Osteocyte (in vitro differentiated cells): ENCODE measurements at regions not wholly inside any gene's neighbourhood (a gene's known extent, or its start where the extent isn't known, plus 50 kb on each side); places are given as distances from the start of the nearest gene placed in this dataset.
A peak's percentile ranks its signal among the peaks of the same experiment; 100 is the strongest.
"Not testable (repeated sequence)": the region's sequence is repeated elsewhere in the genome, so short reads cannot be mapped to it uniquely, and the experiment has no call there.

Experiments used
- DNase-seq: peaks from one replicate; pipeline ENCODE4 v3.0.0; 2021; ENCODE audit warnings: mixed read lengths; ENCODE audit not compliant: unreplicated experiment; ENCODE audit errors: extremely low spot score
- H3K27ac Mint-ChIP-seq: one replicate; pipeline ENCODE4 v1.8.0; 2021; ENCODE audit warnings: mild to moderate bottlenecking, mixed read lengths; ENCODE audit not compliant: unreplicated experiment
- H3K27me3 Mint-ChIP-seq: one replicate; pipeline ENCODE4 v1.8.0; 2021; ENCODE audit warnings: mixed read lengths; ENCODE audit not compliant: unreplicated experiment
- H3K36me3 Mint-ChIP-seq: one replicate; pipeline ENCODE4 v1.8.0; 2021; ENCODE audit warnings: mixed read lengths; ENCODE audit not compliant: unreplicated experiment
- H3K4me1 Mint-ChIP-seq: one replicate; pipeline ENCODE4 v1.8.0; 2021; ENCODE audit warnings: mixed read lengths; ENCODE audit not compliant: unreplicated experiment
- H3K4me3 Mint-ChIP-seq: one replicate; pipeline ENCODE4 v1.8.0; 2021; ENCODE audit warnings: mild to moderate bottlenecking, moderate library complexity, mixed read lengths; ENCODE audit not compliant: unreplicated experiment
- H3K9me3 Mint-ChIP-seq: one replicate; pipeline ENCODE4 v1.8.0; 2021; ENCODE audit warnings: mixed read lengths; ENCODE audit not compliant: unreplicated experiment

DNA sequence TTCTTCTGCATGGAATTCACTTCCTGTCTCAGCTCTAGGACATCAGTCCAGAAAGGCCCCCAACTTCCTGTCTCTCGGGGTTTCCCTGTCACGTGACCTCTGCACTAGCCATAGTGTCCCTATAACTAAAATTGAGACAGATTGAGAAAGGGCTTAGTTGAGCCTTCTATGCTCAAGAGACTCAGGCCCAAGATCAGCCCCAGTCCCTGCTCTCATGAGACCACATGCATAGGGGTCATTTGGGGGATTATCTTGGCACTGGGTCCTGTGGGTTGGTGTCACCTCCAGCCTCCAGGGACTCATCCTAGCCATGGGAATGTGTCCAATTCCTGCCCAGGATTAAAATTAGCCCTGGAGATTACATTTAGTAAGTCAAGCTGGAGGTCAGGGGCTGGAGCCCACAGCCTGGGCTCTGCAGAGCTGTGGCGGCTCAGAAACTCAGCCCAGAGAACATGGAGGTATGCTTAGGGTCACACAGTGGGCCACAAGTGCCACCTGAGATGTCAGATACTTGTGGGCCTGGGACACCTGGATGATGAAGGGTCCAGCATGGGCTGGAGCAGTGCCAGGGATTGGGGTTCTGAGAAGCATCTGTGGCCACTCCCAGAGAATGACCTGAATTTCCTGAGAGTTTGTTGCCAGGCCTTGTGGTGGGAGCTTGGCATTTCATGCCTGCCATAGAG, 174.3 kb upstream of the TPTE start:
- not testable (repeated sequence) for H3K36me3 Mint-ChIP-seq, H3K27ac Mint-ChIP-seq
- H3K9me3 Mint-ChIP-seq: peaks cover 33% of the 10 kb centered on the region

DNA sequence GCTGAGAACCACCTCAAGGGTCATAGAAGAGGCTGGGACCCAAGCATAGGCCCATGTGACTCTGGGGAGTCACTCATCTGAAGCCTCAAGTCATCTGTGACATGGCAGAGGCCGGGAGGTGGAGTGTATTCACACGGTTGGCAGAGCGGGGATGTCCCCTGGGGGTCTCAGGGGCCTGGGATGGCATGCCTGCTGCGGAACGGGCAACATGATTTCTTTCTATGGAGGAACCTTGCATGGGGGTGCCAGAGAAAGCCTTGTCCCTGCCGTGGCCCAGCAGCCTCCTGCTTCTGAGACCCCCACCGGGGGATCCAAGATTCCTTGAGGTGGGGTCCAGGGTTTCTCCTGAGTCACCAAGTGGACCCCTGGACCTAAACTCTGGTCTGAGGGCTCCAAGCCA, 173.7 kb upstream of the TPTE start:
- H3K27ac Mint-ChIP-seq, H3K4me1 Mint-ChIP-seq, DNase-seq, H3K4me3 Mint-ChIP-seq, H3K27me3 Mint-ChIP-seq, H3K36me3 Mint-ChIP-seq: not testable (repeated sequence)
- H3K9me3 Mint-ChIP-seq: peaks cover 38% of the 10 kb centered on the region

More for the DNA sequence above, 174.3 kb upstream of the TPTE start:
- not testable (repeated sequence) for DNase-seq, H3K27me3 Mint-ChIP-seq, H3K4me3 Mint-ChIP-seq, H3K4me1 Mint-ChIP-seq

DNA sequence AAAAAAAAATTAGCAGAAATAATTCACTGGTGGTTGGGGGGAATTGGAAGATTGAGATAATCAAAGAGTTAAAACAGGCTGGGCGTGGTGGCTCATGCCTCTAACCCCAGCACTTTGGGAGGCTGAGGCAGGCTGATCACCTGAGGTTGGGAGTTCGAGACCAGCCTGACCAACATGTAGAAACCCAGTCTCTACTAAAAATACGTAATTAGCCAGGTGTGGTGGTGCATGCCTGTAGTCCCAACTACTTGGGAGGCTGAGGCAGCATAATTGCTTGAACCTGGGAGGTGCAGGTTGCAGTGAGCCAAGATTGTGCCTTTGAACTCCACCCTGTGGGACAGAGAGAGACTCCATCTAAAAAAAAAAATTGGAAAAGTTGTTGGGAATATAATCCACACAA, 173.2 kb upstream of the TPTE start:
- H3K9me3 Mint-ChIP-seq: peaks cover 43% of the 10 kb centered on the region
- DNase-seq, H3K27me3 Mint-ChIP-seq, H3K4me1 Mint-ChIP-seq, H3K27ac Mint-ChIP-seq, H3K4me3 Mint-ChIP-seq, H3K36me3 Mint-ChIP-seq: not testable (repeated sequence)

DNA sequence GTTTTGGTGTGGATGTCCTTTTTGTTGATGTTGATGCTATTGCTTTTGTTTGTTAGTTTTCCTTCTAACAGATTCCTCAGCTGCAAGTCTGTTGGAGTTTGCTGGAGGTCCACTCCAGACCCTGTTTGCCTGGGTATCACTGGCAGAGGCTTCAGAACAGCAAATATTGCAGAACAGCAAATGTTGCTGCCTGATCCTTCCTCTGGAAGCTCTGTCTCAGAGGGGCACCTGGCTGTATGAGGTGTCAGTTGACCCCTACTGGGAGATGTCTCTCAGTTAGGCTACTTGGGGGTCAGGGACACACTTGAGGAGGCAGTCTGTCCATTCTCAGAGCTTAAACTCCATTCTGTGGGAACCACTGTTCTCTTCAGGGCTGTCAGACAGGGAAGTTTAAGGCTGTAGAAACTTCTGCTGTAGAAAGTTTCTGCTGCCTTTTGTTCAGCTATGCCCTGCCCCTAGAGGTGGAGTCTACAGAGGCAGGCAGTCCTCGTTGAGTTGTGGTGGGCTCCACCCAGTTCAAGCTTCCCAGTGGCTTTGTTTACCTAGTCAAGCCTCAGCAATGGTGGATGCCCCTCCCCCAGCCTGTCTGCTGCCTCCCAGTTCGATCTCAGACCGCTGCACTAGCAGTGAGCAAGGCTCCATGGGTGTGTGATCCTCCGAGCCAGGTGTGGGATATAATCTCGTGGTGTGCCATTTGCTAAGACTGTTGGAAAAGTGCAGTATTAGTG, 166.4 kb upstream of the TPTE start:
- not testable (repeated sequence) for H3K36me3 Mint-ChIP-seq, H3K4me3 Mint-ChIP-seq, H3K4me1 Mint-ChIP-seq, H3K27me3 Mint-ChIP-seq, H3K27ac Mint-ChIP-seq
- peak; percentile 89 for DNase-seq
- H3K9me3 Mint-ChIP-seq: peaks cover 56% of the 10 kb centered on the region

DNA sequence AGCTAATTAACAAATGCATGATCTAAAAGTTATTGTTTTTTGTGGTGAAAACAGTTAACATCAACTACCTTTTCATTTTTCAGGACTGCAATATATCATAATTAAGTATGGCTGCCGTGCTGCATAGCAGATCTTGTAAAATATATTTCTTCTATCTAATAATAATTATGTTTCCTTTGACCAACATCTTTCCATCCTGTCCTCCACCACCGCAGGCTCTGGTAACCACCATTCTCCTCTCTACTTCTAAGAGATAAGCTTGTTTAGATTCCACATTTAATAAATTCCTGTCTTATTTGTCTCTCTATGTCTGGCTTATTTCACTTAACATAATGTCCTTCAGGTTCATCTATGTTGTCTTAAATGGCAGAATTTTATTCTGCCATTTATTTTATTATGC, 162.3 kb upstream of the TPTE start:
- H3K27me3 Mint-ChIP-seq, H3K4me1 Mint-ChIP-seq: not testable (repeated sequence)
- peaks cover 62% of the 10 kb centered on the region for H3K9me3 Mint-ChIP-seq

DNA sequence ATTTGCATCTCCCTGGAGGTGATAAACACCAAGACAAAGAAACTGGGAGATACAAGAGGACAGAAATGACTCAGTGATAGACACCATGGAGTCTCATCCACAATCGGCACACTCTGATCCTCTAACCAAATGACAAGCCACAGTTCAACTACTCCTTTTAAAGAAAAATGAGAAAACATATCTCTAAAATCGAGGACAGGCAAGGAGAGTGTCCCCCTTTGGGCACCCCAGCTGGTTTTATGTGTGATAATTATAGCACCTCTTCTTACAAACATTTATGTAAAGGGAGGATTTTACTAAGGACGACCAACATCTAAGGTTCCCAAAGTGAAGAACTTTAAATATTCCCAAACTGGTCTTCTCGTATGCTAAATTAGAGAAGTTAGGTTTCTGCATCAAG, 161.5 kb upstream of the TPTE start:
- not testable (repeated sequence) for DNase-seq, H3K36me3 Mint-ChIP-seq, H3K27ac Mint-ChIP-seq, H3K4me1 Mint-ChIP-seq, H3K27me3 Mint-ChIP-seq, H3K4me3 Mint-ChIP-seq
- H3K9me3 Mint-ChIP-seq: peaks cover 57% of the 10 kb centered on the region

More for the DNA sequence above, 162.3 kb upstream of the TPTE start:
- H3K36me3 Mint-ChIP-seq, H3K27ac Mint-ChIP-seq, DNase-seq, H3K4me3 Mint-ChIP-seq: not testable (repeated sequence)

DNA sequence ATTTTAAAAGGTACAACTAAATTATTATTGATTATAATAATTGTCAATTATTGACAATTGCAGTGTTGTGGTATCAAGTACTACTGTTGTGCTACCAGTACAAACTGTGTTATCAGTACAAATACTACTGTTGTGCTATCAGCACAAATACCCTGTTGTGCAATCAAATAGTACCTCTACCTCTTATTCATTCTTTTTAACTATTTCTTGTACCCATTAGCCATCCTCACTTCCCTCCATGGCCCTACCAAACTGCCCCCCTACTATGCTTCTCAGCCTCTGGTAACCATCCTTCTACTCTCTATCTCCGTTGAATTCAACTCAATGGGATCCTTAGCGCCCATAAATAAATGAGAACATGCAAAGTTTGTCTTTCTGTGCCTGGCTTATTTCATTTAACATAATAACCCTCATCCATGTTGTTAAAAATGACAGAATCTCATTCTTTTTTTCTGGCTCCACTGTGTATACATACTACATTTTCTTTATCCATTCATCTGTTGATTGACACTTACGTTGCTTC, 160.1 kb upstream of the TPTE start:
- H3K9me3 Mint-ChIP-seq: peaks cover 49% of the 10 kb centered on the region
- H3K4me1 Mint-ChIP-seq, H3K36me3 Mint-ChIP-seq, DNase-seq, H3K27ac Mint-ChIP-seq, H3K4me3 Mint-ChIP-seq, H3K27me3 Mint-ChIP-seq: not testable (repeated sequence)

DNA sequence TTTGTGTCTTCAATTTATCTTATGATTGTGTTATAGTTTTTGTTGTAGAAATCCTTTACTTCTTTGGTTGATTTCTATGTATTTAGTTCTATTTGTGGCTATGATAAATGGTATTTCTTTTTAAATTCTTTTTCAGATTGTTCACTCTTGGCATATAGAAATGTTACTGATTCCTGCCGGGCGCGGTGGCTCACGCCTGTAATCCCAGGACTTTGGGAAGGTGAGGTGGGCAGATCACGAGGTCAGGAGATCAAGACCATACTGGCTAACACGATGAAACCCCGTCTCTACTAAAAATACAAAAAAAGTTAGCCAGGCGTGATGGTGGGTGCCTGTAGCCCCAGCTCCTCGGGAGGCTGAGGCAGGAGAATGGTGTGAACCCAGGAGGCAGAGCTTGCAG, 158.6 kb upstream of the TPTE start:
- not testable (repeated sequence) for H3K4me1 Mint-ChIP-seq, H3K27me3 Mint-ChIP-seq
- H3K9me3 Mint-ChIP-seq: peaks cover 40% of the 10 kb centered on the region

DNA sequence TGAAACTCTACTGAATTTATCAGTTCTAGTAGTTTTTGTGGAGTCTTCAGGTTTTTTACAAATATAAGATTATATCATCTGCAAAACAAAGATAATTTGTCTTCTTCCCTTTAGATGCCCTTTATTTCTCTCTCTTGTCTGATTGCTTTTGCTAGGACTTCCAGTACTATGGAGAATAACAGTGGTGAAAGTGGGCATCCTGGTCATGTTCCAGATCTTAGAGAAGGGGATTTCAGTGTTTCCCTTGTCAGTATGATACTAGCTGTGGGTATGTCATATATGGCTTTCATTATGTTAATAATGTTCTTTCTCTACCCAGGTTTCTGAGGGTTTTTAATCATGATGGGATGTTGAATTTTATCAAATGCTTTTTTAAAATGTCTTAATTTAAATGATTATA, 158.1 kb upstream of the TPTE start:
- H3K9me3 Mint-ChIP-seq: peaks cover 40% of the 10 kb centered on the region
- not testable (repeated sequence) for H3K36me3 Mint-ChIP-seq, H3K4me1 Mint-ChIP-seq, H3K27ac Mint-ChIP-seq, H3K4me3 Mint-ChIP-seq, H3K27me3 Mint-ChIP-seq, DNase-seq

More for the DNA sequence above, 158.6 kb upstream of the TPTE start:
- H3K4me3 Mint-ChIP-seq, H3K27ac Mint-ChIP-seq, H3K36me3 Mint-ChIP-seq: not testable (repeated sequence)
- peak; percentile 90 for DNase-seq

DNA sequence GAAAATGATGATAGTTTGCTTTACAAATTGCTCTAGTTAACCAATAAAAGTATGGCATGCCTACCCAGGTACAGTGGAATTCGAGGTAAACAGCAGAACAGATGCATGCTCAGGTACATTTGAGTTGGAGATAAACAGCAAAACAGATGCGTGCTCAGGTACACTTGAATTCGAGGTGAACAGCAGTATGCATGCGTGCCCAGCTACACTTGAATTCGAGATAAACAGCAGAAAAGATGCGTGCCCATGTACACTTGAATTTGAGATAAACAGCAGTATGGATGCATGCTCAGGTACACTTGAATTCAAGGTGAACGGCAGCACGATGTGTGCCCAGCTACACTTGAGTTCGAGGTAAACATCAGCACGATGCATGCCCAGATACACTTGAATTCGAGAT, 155.2 kb upstream of the TPTE start:
- not testable (repeated sequence) for H3K36me3 Mint-ChIP-seq, H3K27ac Mint-ChIP-seq, DNase-seq, H3K4me3 Mint-ChIP-seq, H3K4me1 Mint-ChIP-seq, H3K27me3 Mint-ChIP-seq
- peaks cover 23% of the 10 kb centered on the region for H3K9me3 Mint-ChIP-seq

DNA sequence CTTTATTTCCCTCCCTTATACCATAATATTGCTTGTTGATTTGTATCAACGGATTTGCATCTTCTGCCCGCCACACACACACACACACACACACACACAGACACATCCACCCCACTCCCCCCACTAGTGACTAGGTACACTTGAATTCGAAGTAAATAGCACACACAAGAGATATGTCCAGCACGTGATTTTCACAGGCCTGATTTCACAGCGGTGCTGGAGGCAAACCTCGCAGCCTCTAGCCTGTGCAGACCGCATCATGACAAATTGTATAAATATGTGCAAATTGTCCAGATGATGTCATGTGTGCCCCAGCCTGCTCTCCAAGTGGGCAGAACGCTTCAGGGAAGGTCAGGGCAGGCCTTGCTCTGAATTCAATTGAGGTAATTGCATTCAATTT, 153.8 kb upstream of the TPTE start:
- DNase-seq, H3K9me3 Mint-ChIP-seq, H3K27me3 Mint-ChIP-seq, H3K36me3 Mint-ChIP-seq, H3K4me1 Mint-ChIP-seq, H3K27ac Mint-ChIP-seq, H3K4me3 Mint-ChIP-seq: not testable (repeated sequence)

DNA sequence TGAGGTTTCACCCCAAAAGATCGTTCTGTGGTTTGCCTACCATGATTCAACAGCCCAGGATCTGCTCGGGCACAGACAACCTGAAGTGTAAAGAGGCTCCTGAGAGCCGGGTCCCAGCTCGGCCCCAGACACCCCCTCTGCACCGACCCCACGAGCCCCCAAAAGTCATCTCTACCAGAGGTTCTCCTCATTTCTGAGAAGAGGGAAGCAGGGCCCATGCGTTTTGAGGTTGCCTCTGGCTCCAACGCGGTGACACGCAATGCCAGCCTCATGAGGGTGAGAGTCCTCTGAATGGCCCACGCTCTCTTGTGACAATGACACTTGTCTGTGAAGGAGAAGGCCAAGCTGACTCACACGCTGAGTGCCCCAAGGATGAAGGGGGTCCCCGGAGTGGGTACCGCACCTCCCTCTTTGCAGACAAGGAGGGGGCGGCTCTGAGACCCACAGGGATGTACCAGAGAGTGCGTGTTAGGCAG, 153.0 kb upstream of the TPTE start:
- not testable (repeated sequence) for H3K27me3 Mint-ChIP-seq, H3K9me3 Mint-ChIP-seq, H3K36me3 Mint-ChIP-seq, H3K27ac Mint-ChIP-seq, H3K4me3 Mint-ChIP-seq, H3K4me1 Mint-ChIP-seq
- peak; percentile 96 for DNase-seq
